WTC11 (cell line): ENCODE measurements at regions not wholly inside any gene's neighbourhood (a gene's known extent, or its start where the extent isn't known, plus 50 kb on each side); places are given as distances from the start of the nearest gene placed in this dataset.
A peak's percentile ranks its signal among the peaks of the same experiment; 100 is the strongest.

Experiments
- ATAC-seq: fragments of 200-7000 bp; cut with Tn5 transposase; 2 replicates; pipeline ENCODE4 v1.10.0; 2021; ENCODE audit warnings: mild to moderate bottlenecking, moderate library complexity
- CTCF ChIA-PET: fragments of 300-600 bp; sonication (Branson Sonifier 250); formaldehyde crosslinking; loops from one replicate; lab custom pipeline; 2021; ENCODE audit warnings: antibody characterized with exemption; lab: Charles Lee
- POLR2A ChIA-PET: fragments of 350-600 bp; sonication (Branson Sonifier 250); formaldehyde crosslinking; loops from one replicate; lab custom pipeline; 2021; ENCODE audit warnings: antibody characterized with exemption; lab: Charles Lee
- DNase-seq: peaks from one replicate; pipeline ENCODE4 v3.0.0; 2021; ENCODE audit warnings: low spot score
- H3K27ac Mint-ChIP-seq: 2 replicates; pipeline ENCODE4 v1.8.0; 2021; ENCODE audit warnings: mixed read lengths
- H3K27me3 Mint-ChIP-seq: 2 replicates; pipeline ENCODE4 v1.8.0; 2021; ENCODE audit warnings: low read depth, mild to moderate bottlenecking, moderate library complexity, mixed read lengths
- H3K36me3 Mint-ChIP-seq: 2 replicates; pipeline ENCODE4 v1.8.0; 2021; ENCODE audit warnings: mixed read lengths
- H3K4me1 Mint-ChIP-seq: 2 replicates; pipeline ENCODE4 v1.8.0; 2022; ENCODE audit warnings: mixed read lengths
- H3K4me3 Mint-ChIP-seq: 2 replicates; pipeline ENCODE4 v1.8.0; 2021; ENCODE audit warnings: mild to moderate bottlenecking, moderate library complexity, mixed read lengths
- H3K9me3 Mint-ChIP-seq: 2 replicates; pipeline ENCODE4 v1.8.0; 2021; ENCODE audit warnings: mixed read lengths
- ATF1 ChIP-seq: sonication (generic); formaldehyde crosslinking; IDR thresholded peaks from 2 replicates; pipeline ENCODE4 v1.8.1; 2023; ENCODE audit warnings: mild to moderate bottlenecking, moderate library complexity, missing genetic modification reagents
- ATF2 ChIP-seq: sonication (generic); formaldehyde crosslinking; IDR thresholded peaks from 2 replicates; pipeline ENCODE4 v1.8.1; 2022; ENCODE audit warnings: low read depth, missing genetic modification reagents, borderline replicate concordance
- CBFB ChIP-seq: sonication (generic); formaldehyde crosslinking; IDR thresholded peaks from 2 replicates; pipeline ENCODE4 v1.8.1; 2022; ENCODE audit warnings: mild to moderate bottlenecking, low read depth, missing genetic modification reagents
- CREB1 ChIP-seq: sonication (generic); formaldehyde crosslinking; IDR thresholded peaks from 2 replicates; pipeline ENCODE4 v1.8.0; 2023; ENCODE audit warnings: mild to moderate bottlenecking, missing genetic modification reagents
- FOXK1 ChIP-seq: sonication (generic); formaldehyde crosslinking; IDR thresholded peaks from 2 replicates; pipeline ENCODE4 v1.8.0; 2022; ENCODE audit warnings: mild to moderate bottlenecking, moderate library complexity, missing genetic modification reagents
- GTF2I ChIP-seq: fragments of 250-450 bp; sonication (Bioruptor Pico); conservative IDR thresholded peaks from 2 replicates; pipeline ENCODE4 v1.4.0; 2021; ENCODE audit warnings: mild to moderate bottlenecking
- IRF2 ChIP-seq: sonication (generic); formaldehyde crosslinking; IDR thresholded peaks from 2 replicates; pipeline ENCODE4 v1.8.0; 2022; ENCODE audit warnings: low read depth, missing genetic modification reagents, borderline replicate concordance
- MXD4 ChIP-seq: fragments of 250-450 bp; sonication (Bioruptor Pico); IDR thresholded peaks from 2 replicates; pipeline ENCODE4 v1.8.0; 2021; ENCODE audit warnings: mild to moderate bottlenecking, moderate library complexity, borderline replicate concordance
- MYBL2 ChIP-seq: sonication (generic); formaldehyde crosslinking; IDR thresholded peaks from 2 replicates; pipeline ENCODE4 v1.8.1; 2023; ENCODE audit warnings: mild to moderate bottlenecking, moderate library complexity, missing genetic modification reagents
- NR1H2 ChIP-seq: sonication (generic); formaldehyde crosslinking; IDR thresholded peaks from 2 replicates; pipeline ENCODE4 v1.9.0; 2021; ENCODE audit warnings: mild to moderate bottlenecking, moderate library complexity, missing genetic modification reagents
- NR3C1 ChIP-seq: sonication (generic); formaldehyde crosslinking; conservative IDR thresholded peaks from 2 replicates; pipeline ENCODE4 v1.8.1; 2023; ENCODE audit warnings: low read depth, mild to moderate bottlenecking, missing genetic modification reagents
- PRRX2 ChIP-seq: fragments of 250-450 bp; sonication (Bioruptor Pico); IDR thresholded peaks from 2 replicates; pipeline ENCODE4 v1.8.0; 2021; ENCODE audit warnings: mild to moderate bottlenecking
- RORB ChIP-seq: fragments of 250-450 bp; sonication (Bioruptor Pico); IDR thresholded peaks from 2 replicates; pipeline ENCODE4 v1.9.0; 2021; ENCODE audit warnings: mild to moderate bottlenecking
- USF1 ChIP-seq: sonication (generic); formaldehyde crosslinking; IDR thresholded peaks from 2 replicates; pipeline ENCODE4 v1.8.0; 2022; ENCODE audit warnings: mild to moderate bottlenecking, missing genetic modification reagents
- USF2 ChIP-seq: sonication (generic); formaldehyde crosslinking; IDR thresholded peaks from 2 replicates; pipeline ENCODE4 v1.8.1; 2023; ENCODE audit warnings: mild to moderate bottlenecking, missing genetic modification reagents, moderate library complexity
- ZNF138 ChIP-seq: sonication (generic); formaldehyde crosslinking; conservative IDR thresholded peaks from 2 replicates; pipeline ENCODE4 v1.8.1; 2022; ENCODE audit warnings: mild to moderate bottlenecking, moderate library complexity, missing genetic modification reagents
- ZNF317 ChIP-seq: sonication (generic); formaldehyde crosslinking; IDR thresholded peaks from 2 replicates; pipeline ENCODE4 v1.8.1; 2023; ENCODE audit warnings: low read depth, mild to moderate bottlenecking, moderate library complexity, missing genetic modification reagents, borderline replicate concordance
- ZNF425 ChIP-seq: fragments of 250-450 bp; sonication (Bioruptor Pico); conservative IDR thresholded peaks from 2 replicates; pipeline ENCODE4 v1.9.0; 2021; ENCODE audit warnings: mild to moderate bottlenecking
- ZNF512 ChIP-seq: sonication (generic); formaldehyde crosslinking; IDR thresholded peaks from 2 replicates; pipeline ENCODE4 v1.8.1; 2022; ENCODE audit warnings: missing genetic modification reagents, borderline replicate concordance
- ZSCAN18 ChIP-seq: fragments of 250-450 bp; sonication (Bioruptor Pico); IDR thresholded peaks from 2 replicates; pipeline ENCODE4 v2.1.2; 2022; ENCODE audit warnings: mild to moderate bottlenecking, moderate library complexity
- TF ChIP-seq, protein P1 (sequence below): sonication (generic); formaldehyde crosslinking; IDR thresholded peaks from 2 replicates; pipeline ENCODE4 v1.8.1; 2023; ENCODE audit warnings: mild to moderate bottlenecking, missing genetic modification reagents

DNA sequence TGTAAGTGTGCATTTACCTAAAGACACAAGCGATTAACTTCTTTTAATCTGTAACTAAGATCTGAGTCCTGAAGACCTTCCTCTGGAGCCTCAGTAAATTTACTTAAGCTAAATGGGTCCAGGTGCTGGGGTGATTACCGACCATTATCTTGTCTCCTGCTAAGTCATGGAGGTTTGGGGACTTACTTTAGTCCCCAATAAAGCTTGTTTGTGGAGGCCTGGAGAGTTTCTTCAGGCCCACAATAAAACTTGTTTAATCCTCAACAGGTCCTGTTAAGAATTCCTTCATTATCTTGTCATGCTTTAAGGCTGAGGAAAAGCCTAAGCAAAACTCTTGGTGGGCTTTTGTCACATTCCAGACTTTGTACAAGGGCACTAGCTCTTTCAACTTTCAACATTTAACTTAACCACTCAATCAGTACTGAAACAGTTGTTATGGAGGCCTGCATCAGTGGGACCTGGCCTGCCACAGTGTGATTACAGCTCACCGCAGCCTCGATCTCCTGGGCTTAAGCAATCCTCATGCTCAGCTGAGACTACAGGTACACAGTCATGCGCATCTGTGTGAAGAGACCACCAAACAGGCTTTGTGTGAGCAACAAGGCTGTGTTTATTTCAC is 84.0 kb downstream of the FMO4 start:
- no peak overlapping the region for H3K4me3 Mint-ChIP-seq
- CTCF ChIA-PET: interaction anchor here (1.1 kb wide), 1 partner anchor 38 kb away, joined by 4 read pairs; no protein-coding TSS in a partner anchor
- POLR2A ChIA-PET: no interaction called here
- TF ChIP-seq NR1H2 (CRISPR knock-in tag) (no peak), USF1 (CRISPR knock-in tag) (no peak), RORB (CRISPR knock-in tag) (no peak), MYBL2 (CRISPR knock-in tag) (no peak), ZNF317 (no peak), GTF2I (no peak), CREB1 (no peak), ZNF512 (CRISPR knock-in tag) (no peak), NR3C1 (CRISPR knock-in tag) (no peak), ATF2 (no peak), ATF1 (CRISPR knock-in tag) (no peak), ZNF138 (no peak), USF2 (CRISPR knock-in tag) (no peak), ZSCAN18 (CRISPR knock-in tag) (no peak), MXD4 (CRISPR knock-in tag) (no peak), CBFB (no peak)
- TF ChIP-seq, protein P1, sequence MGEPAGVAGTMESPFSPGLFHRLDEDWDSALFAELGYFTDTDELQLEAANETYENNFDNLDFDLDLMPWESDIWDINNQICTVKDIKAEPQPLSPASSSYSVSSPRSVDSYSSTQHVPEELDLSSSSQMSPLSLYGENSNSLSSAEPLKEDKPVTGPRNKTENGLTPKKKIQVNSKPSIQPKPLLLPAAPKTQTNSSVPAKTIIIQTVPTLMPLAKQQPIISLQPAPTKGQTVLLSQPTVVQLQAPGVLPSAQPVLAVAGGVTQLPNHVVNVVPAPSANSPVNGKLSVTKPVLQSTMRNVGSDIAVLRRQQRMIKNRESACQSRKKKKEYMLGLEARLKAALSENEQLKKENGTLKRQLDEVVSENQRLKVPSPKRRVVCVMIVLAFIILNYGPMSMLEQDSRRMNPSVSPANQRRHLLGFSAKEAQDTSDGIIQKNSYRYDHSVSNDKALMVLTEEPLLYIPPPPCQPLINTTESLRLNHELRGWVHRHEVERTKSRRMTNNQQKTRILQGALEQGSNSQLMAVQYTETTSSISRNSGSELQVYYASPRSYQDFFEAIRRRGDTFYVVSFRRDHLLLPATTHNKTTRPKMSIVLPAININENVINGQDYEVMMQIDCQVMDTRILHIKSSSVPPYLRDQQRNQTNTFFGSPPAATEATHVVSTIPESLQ (CRISPR knock-in tag): no peak
- H3K27me3 Mint-ChIP-seq: no peaks in the 10 kb centered on the region
- ATAC-seq: no peak
- H3K27ac Mint-ChIP-seq: no peak overlapping the region
- peaks cover 19% of the 10 kb centered on the region for H3K4me1 Mint-ChIP-seq
- no peak for DNase-seq
- no peaks in the 10 kb centered on the region for H3K36me3 Mint-ChIP-seq
- peaks cover 8% of the 10 kb centered on the region for H3K9me3 Mint-ChIP-seq

DNA sequence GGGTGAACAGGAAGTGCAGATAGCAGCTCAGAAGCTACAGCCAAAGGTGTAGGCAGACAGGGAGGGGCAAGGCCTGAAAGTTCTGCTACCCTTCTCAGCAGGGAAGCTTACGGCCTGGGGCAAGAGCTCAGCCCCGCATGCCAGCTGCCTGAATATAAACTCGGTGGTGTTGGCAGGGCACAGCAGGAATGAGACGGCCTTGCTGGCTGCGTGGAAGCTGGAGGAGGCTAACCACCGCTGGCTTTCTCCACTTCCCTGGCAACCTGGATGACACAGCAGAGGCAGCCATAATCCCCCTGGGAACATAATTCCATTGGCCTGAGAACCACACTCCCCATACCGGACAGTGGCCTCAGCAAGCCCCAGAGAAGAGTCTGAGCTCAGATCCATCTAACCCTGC is 81.9 kb upstream of the PRRC2C start:
- CTCF ChIA-PET: interaction anchor here (0.7 to 2.0 kb wide), 4 partner anchors 43 to 436 kb away, joined by 3 to 14 read pairs (median 5); partner anchors contain the start of gene FMO4
- DNase-seq: peak; percentile 32
- Mint-ChIP-seq H3K27ac (no peak overlapping the region), H3K4me3 (no peak overlapping the region), H3K4me1 (peaks cover 31% of the 10 kb centered on the region), H3K36me3 (no peaks in the 10 kb centered on the region), H3K27me3 (peaks cover 4% of the 10 kb centered on the region; the same call in 1 of the 2 replicates), H3K9me3 (peaks cover 6% of the 10 kb centered on the region)
- POLR2A ChIA-PET: no interaction called here
- peak; percentile 33 for ATAC-seq
- TF ChIP-seq PRRX2 (CRISPR knock-in tag) (no peak), ZNF425 (CRISPR knock-in tag) (no peak), IRF2 (CRISPR knock-in tag) (no peak), FOXK1 (CRISPR knock-in tag) (no peak), ATF2 (no peak), ZSCAN18 (CRISPR knock-in tag) (no peak)
